ENCODE measurements at regions not wholly inside any gene's neighbourhood (a gene's known extent, or its start where the extent isn't known, plus 50 kb on each side); places are given as distances from the start of the nearest gene placed in this dataset.

- Histone ChIP-seq H3K9me3 (no peaks in the 10 kb centered on the region), H3K4me1 (ENCODE audit: control insufficient read depth in 1 of 2, low read depth in 2 of 2) (no peaks in the 10 kb centered on the region), H3K4me3 (no peak overlapping the region), H3K27ac (no peak overlapping the region), H3K27me3 (replicated peaks; ENCODE audit: insufficient read depth) (no peaks in the 10 kb centered on the region), H3K36me3 (no peaks in the 10 kb centered on the region)
- no peak for ATAC-seq (ENCODE audit: insufficient number of reproducible peaks, low FRiP score, low read depth)
- no peak for TF ChIP-seq CTCF (IDR thresholded peaks at IDR 0.05)
- DNase-seq (ENCODE audit: low spot score): no peak
Observed at GRCh38 chr7:68537051-68537773, 1061.1 kb upstream of the AUTS2 start.

GRCh38 chr7:68537774-68538071, 1060.6 kb upstream of the AUTS2 start:
- Histone ChIP-seq H3K9me3 (no peaks in the 10 kb centered on the region), H3K4me1 (ENCODE audit: control insufficient read depth in 1 of 2, low read depth in 2 of 2) (no peaks in the 10 kb centered on the region), H3K27me3 (replicated peaks; ENCODE audit: insufficient read depth) (no peaks in the 10 kb centered on the region), H3K4me3 (no peak overlapping the region), H3K27ac (no peak overlapping the region), H3K36me3 (no peaks in the 10 kb centered on the region)
- no peak for ATAC-seq (ENCODE audit: insufficient number of reproducible peaks, low FRiP score, low read depth)
- no peak for DNase-seq (ENCODE audit: low spot score)
- no peak for TF ChIP-seq CTCF (IDR thresholded peaks at IDR 0.05)

GRCh38 chr7:68542831-68543230, 1055.4 kb upstream of the AUTS2 start:
- DNase-seq (ENCODE audit: low spot score) (no peak), ATAC-seq (ENCODE audit: insufficient number of reproducible peaks, low FRiP score, low read depth) (no peak)
- no peak for TF ChIP-seq CTCF (IDR thresholded peaks at IDR 0.05)
- H3K4me3 ChIP-seq: no peak overlapping the region
- H3K27ac ChIP-seq: no peak overlapping the region
- H3K36me3 ChIP-seq: no peaks in the 10 kb centered on the region
- no peaks in the 10 kb centered on the region for H3K9me3 ChIP-seq
- no peaks in the 10 kb centered on the region for H3K27me3 ChIP-seq (replicated peaks; ENCODE audit: insufficient read depth)
- no peaks in the 10 kb centered on the region for H3K4me1 ChIP-seq (ENCODE audit: control insufficient read depth in 1 of 2, low read depth in 2 of 2)

- no peaks in the 10 kb centered on the region for H3K27me3 ChIP-seq (replicated peaks; ENCODE audit: insufficient read depth)
- H3K9me3 ChIP-seq: no peaks in the 10 kb centered on the region
- no peak overlapping the region for H3K27ac ChIP-seq
- H3K4me3 ChIP-seq: no peak overlapping the region
- H3K4me1 ChIP-seq (ENCODE audit: control insufficient read depth in 1 of 2, low read depth in 2 of 2): no peaks in the 10 kb centered on the region
- no peaks in the 10 kb centered on the region for H3K36me3 ChIP-seq
- ATAC-seq (ENCODE audit: insufficient number of reproducible peaks, low FRiP score, low read depth) (no peak), DNase-seq (ENCODE audit: low spot score) (no peak)
- TF ChIP-seq CTCF (IDR thresholded peaks at IDR 0.05): no peak
Observed at GRCh38 chr7:68544851-68545250, 1053.4 kb upstream of the AUTS2 start.

GRCh38 chr7:68547181-68547580, 1051.1 kb upstream of the AUTS2 start:
- ATAC-seq (ENCODE audit: insufficient number of reproducible peaks, low FRiP score, low read depth) (no peak), DNase-seq (ENCODE audit: low spot score) (no peak)
- TF ChIP-seq CTCF (IDR thresholded peaks at IDR 0.05): no peak
- no peaks in the 10 kb centered on the region for H3K36me3 ChIP-seq
- H3K4me1 ChIP-seq (ENCODE audit: control insufficient read depth in 1 of 2, low read depth in 2 of 2): no peaks in the 10 kb centered on the region
- H3K27me3 ChIP-seq (replicated peaks; ENCODE audit: insufficient read depth): no peaks in the 10 kb centered on the region
- H3K4me3 ChIP-seq: no peak overlapping the region
- no peak overlapping the region for H3K27ac ChIP-seq
- H3K9me3 ChIP-seq: no peaks in the 10 kb centered on the region
